ENCODE measurements at regions not wholly inside any gene's neighbourhood (a gene's known extent, or its start where the extent isn't known, plus 50 kb on each side); places are given as distances from the start of the nearest gene placed in this dataset.

- TF ChIP-seq POLR2AphosphoS5 (IDR thresholded peaks at IDR 0.05; ENCODE audit: low read depth, low read length) (no peak), POLR2A (IDR thresholded peaks at IDR 0.05; ENCODE audit: low read depth, low read length) (no peak), TAF1 (IDR thresholded peaks at IDR 0.05; ENCODE audit: borderline replicate concordance, low read depth, low read length) (no peak)
Observed at GRCh38 chr17:70484496-70484895, 315.2 kb downstream of the KCNJ2 start.
